Iris pigment epithelial cell (primary cell): ENCODE measurements at regions not wholly inside any gene's neighbourhood (a gene's known extent, or its start where the extent isn't known, plus 50 kb on each side); places are given as distances from the start of the nearest gene placed in this dataset.

Source experiments
- DNase-seq: peaks from one replicate; pipeline ENCODE4 v3.0.0-alpha.2; 2011; ENCODE audit warnings: low read depth

DNA sequence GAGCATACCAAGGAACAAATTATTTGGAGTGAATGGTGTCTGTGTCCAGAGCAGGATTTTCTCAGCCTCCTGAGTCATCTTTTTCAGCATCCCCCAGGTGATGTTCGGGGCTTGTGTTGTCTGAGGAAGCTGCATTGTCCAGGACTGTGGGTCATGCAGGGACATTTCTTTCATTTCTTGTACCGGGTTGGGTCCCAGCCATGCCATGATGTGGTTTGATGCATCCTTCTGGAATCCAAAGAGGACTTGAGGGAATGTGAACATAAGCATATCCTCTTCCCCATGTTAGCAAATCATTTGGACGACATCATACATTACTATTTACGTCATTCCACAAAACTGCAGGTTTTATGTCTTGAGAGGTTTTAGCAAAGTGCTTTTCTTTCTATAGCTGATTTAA is 797.8 kb downstream of the CCDC85A start:
- peak; percentile 17 for DNase-seq

DNA sequence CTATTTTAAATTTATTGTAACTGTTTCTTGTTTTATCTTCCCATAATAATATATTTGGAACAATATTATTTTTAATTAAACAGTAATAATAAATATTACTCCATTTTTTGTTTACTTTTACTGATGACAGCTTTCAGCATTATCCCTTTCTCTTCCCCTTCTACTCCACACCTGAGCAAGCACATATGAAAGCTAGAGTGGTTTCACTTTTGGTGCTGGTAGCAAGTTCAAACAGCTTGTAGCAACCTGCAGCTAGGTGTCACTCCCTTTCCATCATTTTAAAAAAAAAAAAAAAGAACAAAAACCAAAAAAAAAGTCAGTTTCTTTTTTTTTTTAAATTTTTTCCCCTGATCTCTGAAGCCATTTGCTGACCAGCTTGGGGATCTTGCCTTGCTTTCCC is 801.8 kb downstream of the CCDC85A start:
- no peak for DNase-seq

DNA sequence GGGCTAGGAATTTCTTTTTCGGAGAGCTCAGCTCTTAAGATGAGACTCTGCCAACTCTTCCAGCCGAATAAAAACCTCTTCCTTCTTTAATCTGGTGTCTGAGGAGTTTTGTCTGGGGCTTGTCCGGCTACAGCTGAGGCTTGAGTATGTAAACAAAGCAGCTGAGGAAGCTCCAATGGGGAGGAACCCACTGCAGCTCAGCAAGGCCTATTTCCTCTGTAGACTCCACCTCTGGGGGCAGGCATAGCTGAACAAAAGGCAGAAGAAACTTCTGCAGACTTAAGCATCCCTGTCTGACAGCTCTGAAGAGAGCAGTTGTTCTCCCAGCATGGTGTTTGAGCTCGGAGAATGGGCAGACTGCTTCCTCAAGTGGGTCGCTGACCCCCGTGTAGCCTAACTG is 838.7 kb downstream of the CCDC85A start:
- peak; percentile 10 for DNase-seq

DNA sequence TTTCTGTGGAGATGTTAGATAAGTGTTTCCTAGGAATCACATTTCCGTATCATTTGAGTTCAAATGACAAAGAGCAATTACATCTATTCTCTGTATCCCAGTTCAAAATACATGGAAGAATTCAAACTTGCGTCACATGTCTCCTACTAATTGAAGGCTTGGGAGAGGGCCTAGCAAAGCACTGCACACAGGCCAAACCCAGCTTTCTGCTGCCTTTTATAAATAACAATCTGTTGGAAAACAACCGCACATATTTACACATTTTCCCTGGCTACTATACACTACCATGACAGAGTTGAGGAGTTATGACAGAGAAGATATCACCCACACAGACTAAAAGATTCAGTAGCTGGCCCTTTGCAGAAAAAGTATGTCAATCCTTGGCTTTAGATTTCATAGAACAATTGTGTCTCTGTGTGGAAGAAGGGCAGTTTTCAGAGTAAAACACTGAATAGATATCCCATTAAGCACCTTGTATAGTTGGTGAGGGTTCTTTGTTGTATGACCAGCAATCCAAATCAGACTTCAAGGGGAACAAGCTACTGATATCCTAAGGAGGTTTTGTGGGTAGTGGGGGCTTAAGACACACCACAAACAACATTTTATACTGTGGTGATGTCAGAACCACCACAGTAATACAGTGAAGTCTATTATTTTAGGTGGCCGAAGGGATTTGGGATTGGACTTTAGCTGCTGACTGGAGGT is 861.3 kb downstream of the CCDC85A start:
- no peak for DNase-seq

DNA sequence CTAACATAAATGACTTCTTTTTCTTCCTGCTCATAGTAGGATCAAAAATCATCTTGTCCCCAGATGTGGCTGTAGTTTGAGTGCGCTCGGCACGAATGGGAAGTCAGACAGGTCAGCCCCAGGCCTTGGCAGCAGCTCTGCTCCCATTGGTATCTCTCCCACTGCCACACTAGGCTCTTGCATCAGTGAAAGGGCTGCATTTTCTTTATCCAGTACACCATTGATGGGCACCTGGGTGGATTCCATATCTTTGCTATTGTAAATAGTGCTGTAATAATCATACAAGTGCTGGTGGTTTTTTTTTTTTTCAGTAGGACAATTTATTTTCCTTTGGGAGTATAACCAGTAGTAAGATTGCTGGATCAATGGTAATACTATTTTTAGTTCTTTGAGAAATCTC is 865.5 kb downstream of the CCDC85A start:
- DNase-seq = no peak

DNA sequence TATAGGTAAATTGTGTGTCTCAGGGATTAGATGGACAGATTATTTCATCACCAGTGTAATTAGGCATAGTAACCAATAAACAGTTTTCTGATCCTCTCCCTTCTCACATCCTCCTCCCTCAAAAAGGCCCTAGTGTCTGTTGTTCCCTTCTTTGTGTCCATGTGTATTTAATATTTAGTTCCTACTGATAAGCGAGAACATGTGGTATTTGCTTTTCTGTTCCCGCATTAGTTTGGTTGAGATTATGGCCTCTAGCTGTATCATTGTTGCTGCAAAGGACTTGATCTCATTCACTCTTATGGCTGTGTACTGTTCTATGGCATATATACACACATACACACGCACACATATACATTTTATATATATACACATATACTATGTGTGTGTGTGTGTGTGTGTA is 866.2 kb downstream of the CCDC85A start:
- DNase-seq = no peak

DNA sequence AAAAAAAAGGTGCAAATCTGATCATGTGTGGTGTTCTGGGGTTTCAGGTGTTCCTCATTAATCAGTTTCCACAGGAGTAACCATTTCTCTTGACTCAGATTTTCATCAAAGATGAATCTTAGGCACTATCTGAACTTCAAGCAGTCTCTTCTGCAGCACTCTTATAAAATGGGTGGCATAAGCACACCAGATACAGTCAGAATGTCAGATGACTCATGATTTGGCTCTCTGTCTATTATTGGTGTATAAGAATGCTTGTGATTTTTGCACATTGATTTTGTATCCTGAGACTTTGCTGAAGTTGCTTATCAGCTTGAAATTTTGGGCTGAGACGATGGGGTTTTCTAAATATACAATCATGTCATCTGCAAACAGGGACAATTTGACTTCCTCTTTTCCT is 882.5 kb downstream of the CCDC85A start:
- DNase-seq = peak; percentile 38

DNA sequence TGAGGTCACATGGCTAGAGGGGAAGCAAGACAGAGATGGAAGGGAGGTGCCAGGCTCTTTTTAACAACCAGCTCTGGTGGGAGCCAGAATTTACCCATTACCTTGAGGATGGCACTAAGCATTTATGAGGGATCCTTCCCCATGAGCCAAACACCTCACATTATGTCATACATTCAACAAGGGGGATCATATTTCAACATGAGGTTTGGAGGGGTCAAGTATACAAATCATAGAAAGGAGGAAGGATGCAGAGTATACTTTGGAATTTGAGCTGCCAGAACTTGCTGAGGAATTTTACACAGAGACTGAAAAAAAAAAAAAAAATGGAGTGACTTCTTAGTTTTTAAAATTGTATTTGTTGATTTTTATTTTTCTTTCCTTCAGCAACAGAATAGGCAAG is 891.4 kb downstream of the CCDC85A start:
- peak; percentile 52 for DNase-seq

DNA sequence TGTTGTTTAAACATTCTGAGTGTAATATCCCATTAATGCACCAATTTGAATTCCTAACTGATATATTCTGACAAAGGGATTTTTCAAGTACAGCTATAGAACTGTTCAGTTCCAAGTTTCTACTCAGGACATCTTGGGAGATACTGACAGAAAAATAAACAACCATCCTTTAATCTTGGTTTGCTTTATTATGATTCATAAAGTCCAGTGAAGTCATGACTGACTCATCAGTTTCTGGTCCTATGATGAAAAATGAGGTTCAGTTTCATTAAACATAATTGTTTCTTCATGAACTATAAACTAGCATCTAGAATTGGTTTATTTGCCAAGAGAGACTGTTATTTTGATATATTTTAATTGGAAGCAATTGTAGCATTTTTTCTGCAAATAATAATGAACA is 896.2 kb downstream of the CCDC85A start:
- peak; percentile 71 for DNase-seq

DNA sequence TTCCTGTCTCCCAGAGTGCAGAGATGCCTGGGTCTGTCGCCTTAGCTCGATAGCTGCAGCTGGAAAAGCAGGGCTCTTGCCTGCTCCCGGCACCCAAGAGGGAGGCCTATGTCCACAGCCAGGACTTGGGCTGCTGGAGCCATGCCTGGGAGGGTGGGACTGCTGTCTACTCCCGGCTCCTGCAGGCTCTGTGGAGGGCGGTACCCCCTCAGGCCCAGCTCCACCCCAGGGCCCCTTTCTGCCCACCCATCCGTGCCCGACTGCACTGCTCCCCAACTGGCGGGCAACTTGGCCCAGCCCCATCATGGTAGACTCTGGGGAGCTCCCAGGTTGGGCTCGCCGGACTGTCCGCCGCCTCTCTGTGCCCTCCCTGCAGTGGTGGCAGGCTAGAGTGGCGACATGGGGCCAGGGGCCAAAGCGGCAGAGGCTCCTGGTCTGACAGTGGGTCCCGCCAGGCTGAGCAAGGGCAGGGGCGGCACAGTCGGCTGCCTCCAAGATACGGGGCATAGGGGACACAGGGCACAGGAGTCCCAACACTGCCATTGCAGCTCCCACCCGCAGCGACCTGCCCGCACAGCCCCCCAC is 901.0 kb downstream of the CCDC85A start:
- no peak for DNase-seq

DNA sequence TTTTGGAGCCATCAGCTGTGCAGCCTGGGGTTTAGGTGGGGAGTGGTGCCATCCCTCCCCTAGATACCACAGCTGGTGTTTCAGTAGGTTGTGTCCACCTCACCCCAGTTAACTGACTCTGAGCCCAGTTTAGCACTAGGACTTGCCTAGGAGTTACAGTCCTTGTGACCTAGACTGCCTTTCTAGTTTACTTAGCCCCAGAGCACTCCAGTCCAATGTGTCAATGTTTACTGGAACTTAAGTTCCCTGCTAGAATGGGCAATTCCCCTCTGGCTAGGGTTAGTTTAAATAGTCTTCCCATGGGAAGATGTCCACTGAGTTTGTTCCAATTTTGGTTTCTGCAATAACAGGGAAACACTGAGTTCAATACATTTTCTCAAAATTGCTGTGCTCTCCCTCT is 909.2 kb downstream of the CCDC85A start:
- no peak for DNase-seq

DNA sequence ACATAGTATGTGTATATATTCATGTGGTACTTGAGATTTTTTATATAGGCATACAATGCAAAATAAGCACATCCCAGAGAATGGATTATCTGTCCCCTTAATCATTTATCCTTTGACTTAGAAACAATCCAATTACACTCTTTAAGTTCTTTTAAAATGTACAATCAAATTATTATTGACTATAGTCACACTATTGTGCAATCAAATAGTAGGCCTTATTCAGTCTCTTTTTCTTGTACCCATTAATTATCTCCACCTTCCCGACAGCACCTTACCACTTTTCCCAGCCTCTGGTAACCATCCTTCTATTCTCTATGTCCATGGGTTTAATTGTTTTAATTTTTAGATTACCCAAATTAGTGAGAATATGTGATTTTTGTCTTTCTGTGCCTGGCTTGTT is 914.1 kb downstream of the CCDC85A start:
- DNase-seq = no peak

DNA sequence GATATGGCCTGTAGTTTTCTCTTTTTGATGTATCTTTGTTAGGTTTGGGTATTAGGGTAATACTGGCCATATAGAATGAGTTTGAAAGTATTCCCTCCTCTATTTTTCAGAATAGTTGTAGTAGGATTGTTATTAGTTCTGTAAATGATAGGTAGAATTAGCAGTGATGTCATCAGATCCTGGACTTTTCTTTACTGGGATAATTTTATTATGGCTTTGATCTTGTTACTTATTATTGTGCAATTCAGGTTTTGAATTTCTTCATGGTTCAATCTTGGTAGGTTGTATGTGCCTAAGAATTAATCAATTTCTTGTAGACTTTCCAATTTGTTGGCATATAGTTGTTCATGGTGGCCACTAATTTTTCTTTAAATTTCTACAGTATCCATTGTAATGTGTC is 916.6 kb downstream of the CCDC85A start:
- no peak for DNase-seq

DNA sequence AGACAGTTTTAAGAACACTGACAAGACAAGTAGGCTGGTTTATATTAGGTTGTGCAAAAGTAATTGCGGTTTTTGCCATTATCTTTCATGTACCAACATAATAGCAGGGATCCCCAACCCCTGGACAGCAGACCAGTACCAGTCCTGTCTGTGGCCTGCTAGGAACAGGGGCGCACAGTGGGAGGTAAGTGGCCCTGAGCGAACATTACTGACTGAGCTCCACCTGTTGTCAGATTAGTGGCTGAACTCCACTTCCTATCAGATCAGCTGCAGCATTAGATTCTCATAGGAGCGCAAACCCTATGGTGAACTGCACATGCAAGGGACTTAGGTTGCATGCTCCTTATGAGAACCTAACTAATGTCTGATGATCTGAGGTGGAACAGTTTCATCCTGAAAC is 921.9 kb downstream of the CCDC85A start:
- DNase-seq = no peak

DNA sequence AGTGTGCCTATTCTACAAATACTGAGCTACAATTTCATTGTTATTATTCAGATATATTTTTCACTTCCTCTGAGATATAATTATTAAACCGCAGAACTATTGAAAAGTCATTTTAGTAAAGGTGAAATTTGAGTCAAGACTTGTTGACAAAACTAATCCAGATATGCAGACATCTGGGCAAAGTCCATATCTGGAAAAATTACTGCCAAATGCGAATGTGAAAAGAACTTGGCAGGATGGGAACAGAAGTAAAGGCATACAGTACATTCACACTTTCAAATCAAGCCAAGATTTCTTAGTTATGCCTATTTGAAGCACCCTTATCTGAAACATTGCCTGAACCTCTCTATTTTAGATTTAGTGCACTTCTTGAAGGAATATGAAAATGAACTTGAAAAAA is 923.6 kb downstream of the CCDC85A start:
- DNase-seq = no peak

DNA sequence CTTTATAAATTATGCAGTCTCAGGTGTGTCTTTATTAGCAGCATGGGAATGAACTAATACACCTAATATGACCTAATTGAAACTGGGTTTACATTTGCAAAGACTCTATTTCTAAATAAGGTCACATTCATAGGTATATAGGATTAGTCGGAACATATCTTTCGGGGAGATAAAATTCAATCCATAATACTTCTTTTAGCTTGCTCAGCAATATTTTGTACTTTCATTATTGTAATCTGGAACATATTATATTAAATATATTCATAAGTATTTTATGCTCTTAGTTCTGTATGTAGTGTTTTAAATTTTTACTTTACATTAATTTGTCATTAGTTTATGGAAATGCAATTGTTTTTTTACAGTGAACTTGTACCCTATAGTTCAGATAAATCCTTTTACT is 927.7 kb downstream of the CCDC85A start:
- DNase-seq = no peak

DNA sequence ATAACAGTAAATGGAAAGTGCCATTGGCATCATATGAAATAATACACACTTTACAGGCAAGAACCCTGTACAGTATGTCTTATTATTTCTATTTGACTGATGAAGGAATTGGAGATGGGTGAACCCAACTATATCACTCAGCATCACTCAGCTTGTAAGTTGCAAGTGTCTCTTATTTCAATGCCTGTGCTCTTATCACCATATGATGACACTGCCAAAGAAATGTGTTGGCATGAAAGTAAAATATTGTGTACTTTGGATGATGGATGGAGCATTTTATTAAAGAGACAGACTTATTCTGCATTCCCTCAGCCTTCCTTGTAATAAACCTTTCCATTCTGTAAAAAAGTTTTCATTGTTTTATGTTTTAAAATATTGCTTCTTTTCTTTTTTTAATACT is 927.5 kb upstream of the VRK2 start:
- DNase-seq = no peak

DNA sequence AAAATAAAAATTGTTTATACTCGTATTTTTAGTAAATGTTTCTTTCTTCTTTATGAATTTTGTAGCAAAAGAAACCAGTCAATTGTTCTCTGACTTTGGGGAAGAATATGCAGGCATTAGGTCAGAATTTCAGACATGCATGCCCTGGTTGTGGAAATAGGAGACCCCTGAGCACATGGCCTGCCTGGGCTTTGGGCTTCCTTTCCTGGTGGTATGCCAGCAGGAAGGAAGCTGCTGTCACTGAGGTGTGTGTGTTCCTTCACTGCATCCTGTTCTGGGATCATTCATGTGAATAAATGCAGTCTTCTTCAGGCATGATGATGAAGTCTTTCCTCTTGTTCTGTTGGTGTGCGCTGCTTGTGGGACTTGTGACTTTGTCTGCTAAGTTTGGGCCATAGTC is 920.2 kb upstream of the VRK2 start:
- no peak for DNase-seq

DNA sequence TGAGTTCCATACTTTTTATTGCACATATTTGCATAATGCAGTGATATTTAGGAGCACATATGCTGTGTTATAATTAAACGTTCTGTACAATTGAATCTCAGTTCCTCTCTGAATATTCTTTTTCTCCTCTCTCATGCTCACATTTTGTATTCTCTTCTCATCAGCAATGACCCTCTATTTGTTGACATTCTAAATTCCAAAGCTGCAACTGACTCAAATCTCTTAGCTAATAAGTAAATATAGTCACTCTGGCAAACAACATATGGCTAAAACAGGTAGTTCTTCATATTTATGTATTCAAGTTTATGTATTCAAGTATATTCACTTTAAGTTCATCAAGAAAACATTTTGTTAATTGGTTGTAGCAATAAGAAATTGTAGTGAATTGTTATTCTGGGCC is 907.4 kb upstream of the VRK2 start:
- no peak for DNase-seq

DNA sequence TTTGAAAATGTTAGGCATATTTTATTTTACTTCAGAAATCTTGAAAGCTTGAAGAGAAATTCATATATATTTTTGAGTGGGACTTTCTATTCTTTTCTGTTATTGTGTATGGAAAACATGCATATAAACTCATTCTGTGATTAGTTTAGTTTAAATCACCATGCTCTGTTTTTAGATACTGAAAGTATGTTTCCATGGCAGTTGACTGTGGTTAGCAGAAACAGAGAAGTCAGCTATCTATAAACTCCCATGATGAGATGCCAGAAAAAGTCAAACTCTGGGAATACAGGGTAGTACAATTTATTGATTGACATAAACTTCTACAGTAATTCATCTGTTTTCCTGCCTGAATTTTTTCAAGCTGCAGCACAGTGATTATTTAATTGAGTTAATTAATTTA is 905.3 kb upstream of the VRK2 start:
- peak; percentile 6 for DNase-seq

DNA sequence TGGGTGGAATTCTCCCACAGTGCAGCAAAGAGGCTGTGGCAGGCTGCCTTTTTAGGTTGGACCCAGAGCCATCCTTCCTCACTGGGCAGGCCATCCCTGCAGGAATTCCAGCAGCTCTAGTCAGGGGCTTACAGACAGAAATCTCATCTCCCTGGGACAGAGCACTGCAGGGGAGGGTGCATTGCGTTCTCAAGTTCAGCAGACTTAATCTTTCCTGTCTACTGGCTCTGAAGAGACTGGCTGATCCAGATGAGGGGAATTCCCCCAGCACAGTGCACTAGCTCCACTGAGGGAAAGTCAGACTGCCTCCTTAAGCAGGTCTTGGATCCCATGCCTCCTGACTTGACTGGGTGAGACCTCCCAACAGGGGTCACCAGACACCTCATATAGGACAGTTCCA is 899.7 kb upstream of the VRK2 start:
- DNase-seq = peak; percentile 78

DNA sequence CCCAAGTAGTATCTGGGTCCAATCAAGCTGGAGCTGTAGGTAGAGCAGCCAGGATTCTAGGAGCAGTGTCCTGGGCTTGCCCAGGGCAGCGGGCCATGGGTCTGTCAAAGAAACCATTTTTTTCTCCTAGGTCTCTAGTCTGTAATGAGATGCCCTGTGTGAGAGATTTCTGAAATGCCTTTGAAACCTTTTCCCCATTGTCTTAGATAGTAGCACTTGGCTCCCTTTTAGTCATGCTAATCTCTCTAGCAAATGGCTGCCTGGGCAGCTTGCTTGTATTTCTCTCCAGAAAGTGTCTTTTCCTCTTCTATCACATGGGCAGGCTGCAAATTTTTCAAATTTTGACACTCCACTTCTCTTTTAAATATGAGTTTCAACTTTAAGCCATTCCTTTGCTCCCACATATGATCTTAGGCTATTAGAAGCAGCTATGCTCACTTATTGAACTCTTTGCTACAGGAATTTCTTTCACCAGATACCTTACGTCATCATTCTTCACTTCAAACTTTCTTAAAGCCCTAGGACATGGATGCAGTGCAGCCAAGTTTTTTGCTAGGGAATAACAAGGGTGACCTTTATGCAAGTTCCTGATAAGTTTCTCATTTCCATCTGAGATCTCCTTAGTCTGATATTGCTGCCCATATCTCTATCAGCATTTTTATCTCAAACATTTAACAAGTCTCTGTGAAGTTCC is 890.2 kb upstream of the VRK2 start:
- no peak for DNase-seq

DNA sequence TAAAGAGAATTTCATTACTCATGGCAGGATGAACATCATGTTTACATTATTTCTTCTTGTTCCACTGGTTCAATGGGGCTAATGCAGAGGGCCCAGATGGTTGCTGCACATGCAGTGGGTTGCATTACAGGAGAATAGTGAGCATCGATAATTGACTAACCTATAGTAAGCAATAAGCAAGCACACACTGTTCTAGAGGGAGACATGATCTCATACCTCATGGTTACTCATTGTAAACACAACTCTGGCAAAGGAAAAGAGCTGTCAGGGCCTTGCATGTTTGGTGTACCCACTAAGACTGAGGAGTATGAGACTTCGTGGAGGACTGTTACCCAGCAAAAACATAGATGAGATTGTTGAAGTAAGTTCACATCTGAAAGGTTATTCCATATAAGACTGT is 885.6 kb upstream of the VRK2 start:
- peak; percentile 94 for DNase-seq

DNA sequence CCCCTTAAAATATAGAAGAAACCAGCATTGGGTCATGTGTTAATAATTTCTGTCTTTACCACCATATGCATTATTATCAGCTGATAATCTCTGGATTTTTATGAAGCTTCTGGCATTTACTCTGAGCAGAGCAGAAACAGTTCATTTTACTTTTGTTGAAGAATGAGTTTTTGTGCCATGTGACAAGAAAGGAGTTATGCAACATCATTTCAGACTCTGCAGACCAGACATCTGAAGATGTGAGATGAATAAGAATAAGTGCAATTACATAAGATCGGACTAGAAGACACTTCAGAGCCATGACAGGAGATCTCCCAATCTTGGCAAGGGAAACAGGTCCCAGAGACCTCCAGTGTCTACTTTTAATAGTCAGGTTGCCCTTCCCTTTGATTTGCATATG is 869.4 kb upstream of the VRK2 start:
- peak; percentile 61 for DNase-seq
